Smooth muscle cell (in vitro differentiated cells): ENCODE measurements at regions not wholly inside any gene's neighbourhood (a gene's known extent, or its start where the extent isn't known, plus 50 kb on each side); places are given as distances from the start of the nearest gene placed in this dataset.

ENCODE experiments used
- DNase-seq: peaks from one replicate; lab custom pipeline; 2025; ENCODE audit not compliant: unreplicated experiment; lab: John Stamatoyannopoulos, UW
- H2AFZ ChIP-seq: fragments of 200-600 bp; sonication (generic); 2 replicates; pipeline ENCODE4 v1.6.0; 2016; ENCODE audit warnings: antibody characterized with exemption, low read depth, mild to moderate bottlenecking
- H3F3A ChIP-seq: fragments of 200-600 bp; sonication (generic); 2 replicates; pipeline ENCODE4 v1.6.0; 2017; ENCODE audit warnings: antibody characterized with exemption, low read depth
- H3K27ac ChIP-seq: fragments of 200-600 bp; sonication (generic); 2 replicates; pipeline ENCODE4 v1.5.1; 2016; ENCODE audit warnings: low read depth, mild to moderate bottlenecking
- H3K27me3 ChIP-seq: fragments of 200-600 bp; sonication (generic); 2 replicates; pipeline ENCODE4 v1.6.1; 2016; ENCODE audit warnings: low read depth, mild to moderate bottlenecking
- H3K36me3 ChIP-seq: fragments of 200-600 bp; sonication (generic); 2 replicates; pipeline ENCODE4 v1.5.1; 2016; ENCODE audit warnings: low read depth
- H3K4me1 ChIP-seq: fragments of 200-600 bp; sonication (generic); 2 replicates; pipeline ENCODE4 v1.5.1; 2016; ENCODE audit warnings: low read depth
- H3K4me2 ChIP-seq: fragments of 200-600 bp; sonication (generic); 2 replicates; pipeline ENCODE4 v1.6.0; 2016; ENCODE audit warnings: mild to moderate bottlenecking
- H3K4me3 ChIP-seq: fragments of 200-600 bp; sonication (generic); 2 replicates; pipeline ENCODE4 v1.5.1; 2016; ENCODE audit warnings: mild to moderate bottlenecking
- H3K79me2 ChIP-seq: fragments of 200-600 bp; sonication (generic); 2 replicates; pipeline ENCODE4 v1.6.0; 2016; ENCODE audit warnings: low read depth, mild to moderate bottlenecking
- H3K9ac ChIP-seq: fragments of 200-600 bp; sonication (generic); 2 replicates; pipeline ENCODE4 v1.6.0; 2016; ENCODE audit warnings: low read depth
- H3K9me3 ChIP-seq: fragments of 200-600 bp; sonication (generic); replicated peaks from 2 replicates; pipeline ENCODE4 v1.5.1; 2016; ENCODE audit warnings: low read depth
- H4K20me1 ChIP-seq: fragments of 200-600 bp; sonication (generic); 2 replicates; pipeline ENCODE4 v1.6.0; 2016; ENCODE audit warnings: low read depth
- CTCF ChIP-seq: fragments of 200-600 bp; sonication (generic); IDR thresholded peaks from 2 replicates; pipeline ENCODE4 v1.5.1; 2017; ENCODE audit warnings: borderline replicate concordance, mild to moderate bottlenecking, antibody characterized with exemption; ENCODE audit not compliant: insufficient read depth, poor library complexity, severe bottlenecking
- WGBS: methylation state at CpG from one replicate; pipeline ENCODE4 v1.1.7; 2016; ENCODE audit warnings: low lambda C conversion rate; 5-methylcytosine and 5-hydroxymethylcytosine counted together

DNA sequence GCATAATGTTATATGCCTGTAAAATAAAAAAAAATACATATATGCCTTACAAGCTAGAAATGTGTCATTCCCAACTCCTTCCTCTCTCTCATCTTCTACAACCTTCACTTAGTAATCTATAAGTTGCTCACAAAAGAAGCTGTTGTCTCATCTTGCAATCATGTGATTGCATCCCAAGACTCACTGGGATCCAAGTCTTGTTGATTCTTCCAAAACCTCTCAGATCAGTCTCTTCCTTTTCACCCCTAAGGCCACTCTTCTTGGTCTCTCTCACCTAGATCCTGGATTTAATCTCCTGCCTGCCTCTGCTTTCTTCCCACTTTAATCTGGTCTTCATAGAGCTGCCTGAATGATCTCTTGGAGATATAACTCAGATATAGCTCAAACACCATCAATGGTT is 261.1 kb upstream of the NR4A3 start:
- TF ChIP-seq CTCF = no peak
- Histone ChIP-seq H3K9me3 (no peaks in the 10 kb centered on the region), H3K27ac (no peak overlapping the region), H3K79me2 (no peaks in the 10 kb centered on the region), H3K4me2 (no peak overlapping the region), H2AFZ (no peak overlapping the region), H3K4me1 (peaks cover 5% of the 10 kb centered on the region), H3K36me3 (no peaks in the 10 kb centered on the region), H3F3A (no peaks in the 10 kb centered on the region), H3K27me3 (peaks cover 9% of the 10 kb centered on the region), H4K20me1 (no peaks in the 10 kb centered on the region), H3K4me3 (no peak overlapping the region), H3K9ac (no peak overlapping the region)
- DNase-seq = no peak

GRCh38 chr9:99561509-99561917 is 260.2 kb upstream of the NR4A3 start:
- TF ChIP-seq CTCF = no peak
- Histone ChIP-seq H3K79me2 (no peaks in the 10 kb centered on the region), H3K4me1 (peaks cover 5% of the 10 kb centered on the region), H3K9me3 (no peaks in the 10 kb centered on the region), H4K20me1 (no peaks in the 10 kb centered on the region), H3K36me3 (no peaks in the 10 kb centered on the region), H3K4me3 (no peak overlapping the region), H3K27ac (no peak overlapping the region), H3K27me3 (peaks cover 18% of the 10 kb centered on the region), H3F3A (no peaks in the 10 kb centered on the region), H3K9ac (no peak overlapping the region), H2AFZ (no peak overlapping the region), H3K4me2 (no peak overlapping the region)
- no peak for DNase-seq
- 81% methylated on average over 2 of the region's 2 CpGs for WGBS

DNA sequence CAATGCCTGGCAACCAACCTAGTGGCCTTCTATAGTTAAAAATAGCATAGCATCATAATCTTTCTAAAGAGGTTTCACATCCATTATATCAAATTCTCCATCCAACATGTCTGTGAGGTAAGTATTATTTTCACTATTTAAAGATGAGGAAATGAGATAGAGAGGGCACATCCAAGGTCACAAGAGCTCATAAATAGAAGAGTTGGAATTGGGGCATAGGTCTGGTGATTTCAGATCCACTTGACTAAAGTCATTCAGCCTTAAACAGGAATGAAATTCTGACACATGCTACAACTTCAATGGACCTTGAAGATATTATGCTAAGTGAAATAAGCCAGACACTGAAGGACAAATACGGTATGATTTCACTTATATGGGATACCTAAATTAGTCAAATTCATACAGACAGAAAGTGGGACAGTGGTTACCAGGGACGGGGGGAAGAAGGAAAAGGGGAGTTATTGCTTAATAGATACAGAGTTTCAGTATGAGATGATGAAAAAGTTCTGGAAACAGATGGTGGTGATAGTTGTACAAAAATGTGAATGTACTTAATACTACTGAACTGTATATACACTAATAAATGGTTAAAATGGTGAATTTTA is 259.6 kb upstream of the NR4A3 start:
- H3K79me2 ChIP-seq = no peaks in the 10 kb centered on the region
- no peak overlapping the region for H2AFZ ChIP-seq
- H3K27ac ChIP-seq = no peak overlapping the region
- no peaks in the 10 kb centered on the region for H3K9me3 ChIP-seq
- no peak for TF ChIP-seq CTCF
- H3K9ac ChIP-seq = no peak overlapping the region
- peaks cover 5% of the 10 kb centered on the region for H3K4me1 ChIP-seq
- WGBS = 93% methylated on average over 2 of the region's 2 CpGs
- H4K20me1 ChIP-seq = no peaks in the 10 kb centered on the region
- no peaks in the 10 kb centered on the region for H3F3A ChIP-seq
- no peaks in the 10 kb centered on the region for H3K36me3 ChIP-seq
- H3K27me3 ChIP-seq = peaks cover 18% of the 10 kb centered on the region
- DNase-seq = no peak
- H3K4me2 ChIP-seq = no peak overlapping the region
- no peak overlapping the region for H3K4me3 ChIP-seq

- Histone ChIP-seq H3K79me2 (no peaks in the 10 kb centered on the region), H3K4me3 (no peak overlapping the region), H3K4me1 (peaks cover 5% of the 10 kb centered on the region), H3K27me3 (peaks cover 18% of the 10 kb centered on the region), H4K20me1 (no peaks in the 10 kb centered on the region), H3K36me3 (no peaks in the 10 kb centered on the region), H2AFZ (no peak overlapping the region), H3K9me3 (no peaks in the 10 kb centered on the region), H3K4me2 (no peak overlapping the region), H3K27ac (no peak overlapping the region), H3F3A (no peaks in the 10 kb centered on the region), H3K9ac (no peak overlapping the region)
- WGBS = 91% methylated on average over 6 of the region's 6 CpGs
- no peak for TF ChIP-seq CTCF
- DNase-seq = no peak
Measured at GRCh38 chr9:99563364-99563763, 258.3 kb upstream of the NR4A3 start.
